ENCODE measurements at regions not wholly inside any gene's neighbourhood (a gene's known extent, or its start where the extent isn't known, plus 50 kb on each side); places are given as distances from the start of the nearest gene placed in this dataset.

GRCh38 chr20:6362245-6362644, 239.4 kb upstream of the FERMT1 start:
- ChIA-PET CTCF (no interaction called here), POLR2A (no interaction called here)

More at GRCh38 chr20:6362245-6362644, 239.4 kb upstream of the FERMT1 start:
- H3K4me2 ChIP-seq (ENCODE audit: low read length) = no peak overlapping the region
- no peaks in the 10 kb centered on the region for H3K27me3 ChIP-seq (ENCODE audit: insufficient read depth, low read length)
- no peak overlapping the region for H3K4me3 ChIP-seq (replicated peaks in 1 of 2; ENCODE audit: low read depth in 1 of 2, low read length in 2 of 2)
- no peaks in the 10 kb centered on the region for H3K36me3 ChIP-seq (ENCODE audit: control insufficient read depth in 1 of 2, insufficient read depth in 2 of 2, low read length in 2 of 2)
- no peak overlapping the region for H3K9ac ChIP-seq (ENCODE audit: low read length)
- TF ChIP-seq MAX (IDR thresholded peaks at IDR 0.05) (no peak), ELF1 (IDR thresholded peaks at IDR 0.05; ENCODE audit: borderline replicate concordance, low read depth) (no peak), POLR2A (IDR thresholded peaks at IDR 0.05; ENCODE audit: borderline replicate concordance, extremely low read depth, insufficient read depth, insufficient read length) (no peak), ZNF274 (IDR thresholded peaks at IDR 0.05; ENCODE audit: low read depth, low read length) (no peak), RAD21 (IDR thresholded peaks at IDR 0.05; ENCODE audit: low read depth) (no peak), ZBTB33 (IDR thresholded peaks at IDR 0.05; ENCODE audit: extremely low read depth, insufficient replicate concordance, low read length) (no peak), CEBPB (IDR thresholded peaks at IDR 0.05; ENCODE audit: low read depth) (no peak), SP1 (IDR thresholded peaks at IDR 0.05; ENCODE audit: low read depth) (no peak), EGR1 (IDR thresholded peaks at IDR 0.05; ENCODE audit: low read depth) (no peak), FOSL1 (IDR thresholded peaks at IDR 0.05; ENCODE audit: low read depth) (no peak), CTCF (IDR thresholded peaks at IDR 0.05 in 2 of 3, conservative IDR thresholded peaks at IDR 0.05 in 1 of 3; ENCODE audit: borderline replicate concordance in 1 of 3, insufficient read depth in 1 of 3, low read depth in 2 of 3, low read length in 2 of 3) (no peak), ZFX (IDR thresholded peaks at IDR 0.05) (no peak), EZH2 (IDR thresholded peaks at IDR 0.05) (no peak), SRF (IDR thresholded peaks at IDR 0.05; ENCODE audit: low read depth) (no peak), EZH2phosphoT487 (IDR thresholded peaks at IDR 0.05; ENCODE audit: borderline replicate concordance) (no peak), SIN3A (IDR thresholded peaks at IDR 0.05; ENCODE audit: low read depth) (no peak)
- no peaks in the 10 kb centered on the region for H3K4me1 ChIP-seq (ENCODE audit: control insufficient read depth in 1 of 2, insufficient read depth in 2 of 2, low read length in 2 of 2)
- no peaks in the 10 kb centered on the region for H4K20me1 ChIP-seq (ENCODE audit: insufficient read depth)
- H3K27ac ChIP-seq (ENCODE audit: low read depth, low read length) = no peak overlapping the region
- DNase-seq (ENCODE audit: low read depth, low spot score) (no peak), ATAC-seq (no peak)
- no TSS peak for BruUV-seq (replicated peaks)
- H2AFZ ChIP-seq (ENCODE audit: low read depth, low read length, poor library complexity, severe bottlenecking) = no peak overlapping the region
- no peaks in the 10 kb centered on the region for H3K79me2 ChIP-seq (ENCODE audit: insufficient read depth, low read length)
- intact Hi-C loops (cut with micrococcal nuclease) = no loop called here
- no peaks in the 10 kb centered on the region for H3K9me2 ChIP-seq (ENCODE audit: insufficient read depth)
- RAD21 ChIA-PET (ENCODE audit: low non-redundant PET in 1 of 2, low total read pairs in 2 of 2, uncharacterized antibody in 2 of 2, unreplicated experiment in 2 of 2) = no interaction called here
- peaks cover 0 to 4% of the 10 kb centered on the region in 2 experiments; a peak in 1 of 4 replicates for H3K9me3 ChIP-seq (ENCODE audit: control insufficient read depth in 1 of 2, insufficient read depth in 1 of 2, low read depth in 1 of 2, low read length in 2 of 2)

All from HCT116 (cell line).